ENCODE measurements at regions not wholly inside any gene's neighbourhood (a gene's known extent, or its start where the extent isn't known, plus 50 kb on each side); places are given as distances from the start of the nearest gene placed in this dataset.

DNA sequence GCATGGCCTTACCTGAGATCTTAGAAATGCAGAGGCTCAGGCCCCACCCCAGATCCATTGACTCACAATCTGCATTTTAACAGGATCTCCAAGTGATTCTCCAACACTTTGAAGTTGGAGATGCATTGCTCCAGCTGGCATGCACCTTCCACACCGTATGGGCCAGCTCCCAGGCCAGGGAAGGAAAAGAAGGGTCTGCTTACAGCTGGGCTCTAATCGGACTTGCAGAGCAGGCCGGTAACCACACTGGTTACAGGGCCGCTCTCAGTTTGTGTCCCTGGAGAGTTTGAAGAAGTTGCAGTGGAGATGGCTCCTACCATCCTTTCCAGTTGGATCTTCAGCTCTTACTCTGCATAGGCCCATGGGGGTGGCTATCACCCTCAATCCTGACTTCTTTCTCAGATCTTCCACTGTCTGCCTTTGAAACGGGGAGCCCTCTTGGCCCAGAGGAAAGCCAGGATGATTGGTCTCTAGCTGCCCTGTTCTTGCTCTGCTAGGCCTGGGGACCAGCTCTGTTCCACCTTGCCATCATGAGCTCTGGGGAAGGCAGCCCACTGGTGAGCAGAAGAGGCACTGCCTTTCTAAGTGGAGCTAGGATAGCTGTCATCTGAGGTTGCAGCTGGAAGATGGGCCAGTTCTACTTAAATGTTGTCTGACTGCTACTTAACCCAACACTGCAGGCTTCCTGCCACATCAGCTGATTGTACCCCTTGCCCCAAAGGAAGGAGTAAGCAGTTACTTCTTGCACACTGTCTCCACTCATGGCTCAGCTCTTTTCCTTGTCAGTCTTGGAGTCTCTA, 105.6 kb upstream of the NAV2 start:
- H3K4me3 ChIP-seq (ENCODE audit: severe bottlenecking), result no peak overlapping the region
- TF ChIP-seq, protein P1, sequence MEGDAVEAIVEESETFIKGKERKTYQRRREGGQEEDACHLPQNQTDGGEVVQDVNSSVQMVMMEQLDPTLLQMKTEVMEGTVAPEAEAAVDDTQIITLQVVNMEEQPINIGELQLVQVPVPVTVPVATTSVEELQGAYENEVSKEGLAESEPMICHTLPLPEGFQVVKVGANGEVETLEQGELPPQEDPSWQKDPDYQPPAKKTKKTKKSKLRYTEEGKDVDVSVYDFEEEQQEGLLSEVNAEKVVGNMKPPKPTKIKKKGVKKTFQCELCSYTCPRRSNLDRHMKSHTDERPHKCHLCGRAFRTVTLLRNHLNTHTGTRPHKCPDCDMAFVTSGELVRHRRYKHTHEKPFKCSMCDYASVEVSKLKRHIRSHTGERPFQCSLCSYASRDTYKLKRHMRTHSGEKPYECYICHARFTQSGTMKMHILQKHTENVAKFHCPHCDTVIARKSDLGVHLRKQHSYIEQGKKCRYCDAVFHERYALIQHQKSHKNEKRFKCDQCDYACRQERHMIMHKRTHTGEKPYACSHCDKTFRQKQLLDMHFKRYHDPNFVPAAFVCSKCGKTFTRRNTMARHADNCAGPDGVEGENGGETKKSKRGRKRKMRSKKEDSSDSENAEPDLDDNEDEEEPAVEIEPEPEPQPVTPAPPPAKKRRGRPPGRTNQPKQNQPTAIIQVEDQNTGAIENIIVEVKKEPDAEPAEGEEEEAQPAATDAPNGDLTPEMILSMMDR (IDR thresholded peaks at IDR 0.05; ENCODE audit: poor library complexity, severe bottlenecking), result no peak
- no peak for ATAC-seq (ENCODE audit: low read depth)
- no peak overlapping the region for H3K27ac ChIP-seq (ENCODE audit: poor library complexity, severe bottlenecking)
- H3K27me3 ChIP-seq (ENCODE audit: insufficient read depth, poor library complexity, severe bottlenecking), result no peaks in the 10 kb centered on the region
- no peaks in the 10 kb centered on the region for H3K36me3 ChIP-seq (ENCODE audit: low read depth)
- no peaks in the 10 kb centered on the region for H3K4me1 ChIP-seq (ENCODE audit: insufficient read depth, poor library complexity, severe bottlenecking)
- no peak for DNase-seq (ENCODE audit: low spot score)
- H3K9me3 ChIP-seq (ENCODE audit: severe bottlenecking), result no peaks in the 10 kb centered on the region

DNA sequence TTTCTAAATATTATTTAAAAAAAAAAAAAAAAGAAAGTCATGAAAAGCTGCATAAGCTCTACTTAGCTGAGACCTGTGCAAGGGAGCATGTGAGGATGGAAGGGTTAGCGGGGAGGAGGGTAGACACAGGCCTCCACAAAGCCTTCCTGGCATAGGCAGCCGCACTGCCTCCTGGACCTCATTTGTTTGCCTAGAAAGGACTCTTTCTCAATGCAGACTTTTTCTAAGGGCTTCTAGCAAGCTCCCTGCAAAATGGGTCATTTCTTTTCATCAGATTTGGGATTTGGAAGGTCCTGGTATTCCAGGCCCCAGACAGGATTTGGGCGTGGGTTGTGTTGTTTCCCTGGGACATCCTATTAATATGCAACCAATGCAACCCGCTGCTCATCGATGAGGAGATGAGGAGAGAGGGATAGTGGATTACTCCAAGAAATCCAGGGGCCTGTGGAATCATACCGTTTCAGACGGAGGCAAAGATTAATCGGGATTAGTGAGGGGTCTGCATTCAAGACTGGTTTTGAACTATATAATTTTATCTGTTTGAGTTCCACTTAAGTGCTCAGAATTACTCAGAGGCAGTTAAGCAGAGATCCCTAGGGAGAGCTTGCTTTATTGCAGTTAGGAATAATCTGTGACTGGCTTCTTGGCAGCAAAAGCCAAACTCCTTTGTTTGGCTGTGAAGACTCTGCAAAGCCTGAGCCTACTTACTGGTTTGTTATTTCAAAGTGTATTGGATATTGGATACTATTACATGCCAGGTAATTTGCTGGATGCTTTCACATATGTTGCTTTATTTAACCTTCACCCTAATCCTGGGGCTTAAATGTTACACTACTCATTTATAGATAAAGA, 106.9 kb upstream of the NAV2 start:
- DNase-seq (ENCODE audit: low spot score) (no peak), ATAC-seq (ENCODE audit: low read depth) (no peak)
- Histone ChIP-seq H3K4me1 (ENCODE audit: insufficient read depth, poor library complexity, severe bottlenecking) (no peaks in the 10 kb centered on the region), H3K4me3 (ENCODE audit: severe bottlenecking) (no peak overlapping the region), H3K27ac (ENCODE audit: poor library complexity, severe bottlenecking) (no peak overlapping the region), H3K9me3 (ENCODE audit: severe bottlenecking) (no peaks in the 10 kb centered on the region), H3K36me3 (ENCODE audit: low read depth) (no peaks in the 10 kb centered on the region), H3K27me3 (ENCODE audit: insufficient read depth, poor library complexity, severe bottlenecking) (no peaks in the 10 kb centered on the region)
- TF ChIP-seq, protein P1 (IDR thresholded peaks at IDR 0.05; ENCODE audit: poor library complexity, severe bottlenecking), result no peak

DNA sequence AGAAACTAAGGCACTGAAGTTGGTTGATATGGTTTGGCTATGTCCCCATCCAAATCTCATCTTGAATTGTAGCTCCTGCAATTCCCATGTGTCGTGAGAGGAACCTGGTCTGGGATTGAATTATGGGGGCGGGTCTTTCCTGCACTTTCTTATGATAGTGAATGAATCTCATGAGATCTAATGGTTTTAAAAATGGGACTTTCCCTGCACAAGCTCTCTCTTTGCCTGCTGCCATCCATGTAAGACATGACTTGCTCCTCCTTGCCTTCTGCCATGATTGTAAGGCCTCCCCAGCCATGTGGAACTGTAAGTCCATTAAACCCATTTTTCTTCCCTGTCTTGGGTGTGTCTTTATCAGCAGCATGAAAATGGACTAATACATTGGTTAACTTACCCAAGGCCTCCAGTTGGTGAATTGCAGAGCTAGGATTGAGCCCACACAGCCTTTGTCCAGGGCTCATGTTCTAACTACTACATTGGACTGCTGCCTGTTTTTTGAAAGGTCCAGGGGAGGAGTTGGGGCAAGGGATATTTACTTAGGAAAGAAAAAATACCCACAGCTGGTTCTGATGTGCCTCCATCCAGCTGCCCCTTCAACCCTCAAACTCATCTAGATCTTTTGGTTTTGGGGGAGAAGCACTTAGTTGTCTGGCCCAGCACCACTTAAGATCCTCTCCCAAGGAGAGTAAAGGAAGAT, 107.8 kb upstream of the NAV2 start:
- no peak for ATAC-seq (ENCODE audit: low read depth)

DNA sequence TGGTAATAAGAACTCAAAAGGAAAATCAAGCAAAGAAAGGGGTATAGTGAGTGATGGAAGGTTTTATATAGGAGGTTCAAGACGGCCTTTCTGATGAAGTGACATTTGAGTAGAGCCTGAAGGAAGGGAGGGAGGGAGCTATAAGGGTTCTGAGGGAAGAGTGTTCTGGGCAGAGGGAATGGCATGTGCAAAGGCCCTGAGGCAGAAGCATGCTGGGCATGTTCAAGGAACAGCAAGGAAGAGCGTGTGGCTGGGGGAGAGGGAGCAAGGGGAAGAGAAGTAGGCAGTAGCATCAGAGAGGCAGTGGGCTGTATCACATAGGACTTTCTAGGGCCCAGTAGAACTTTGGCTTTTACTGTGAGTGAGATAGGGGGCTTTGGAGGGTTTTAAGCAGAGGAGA, 108.9 kb upstream of the NAV2 start:
- TF ChIP-seq, protein P1 (IDR thresholded peaks at IDR 0.05; ENCODE audit: poor library complexity, severe bottlenecking), result no peak
- no peak for DNase-seq (ENCODE audit: low spot score)

More for the DNA sequence above, 107.8 kb upstream of the NAV2 start:
- H3K4me1 ChIP-seq (ENCODE audit: insufficient read depth, poor library complexity, severe bottlenecking), result no peaks in the 10 kb centered on the region
- no peak overlapping the region for H3K4me3 ChIP-seq (ENCODE audit: severe bottlenecking)
- no peak for DNase-seq (ENCODE audit: low spot score)
- H3K27me3 ChIP-seq (ENCODE audit: insufficient read depth, poor library complexity, severe bottlenecking), result no peaks in the 10 kb centered on the region
- no peak overlapping the region for H3K27ac ChIP-seq (ENCODE audit: poor library complexity, severe bottlenecking)
- TF ChIP-seq, protein P1 (IDR thresholded peaks at IDR 0.05; ENCODE audit: poor library complexity, severe bottlenecking), result no peak
- no peaks in the 10 kb centered on the region for H3K9me3 ChIP-seq (ENCODE audit: severe bottlenecking)
- no peaks in the 10 kb centered on the region for H3K36me3 ChIP-seq (ENCODE audit: low read depth)

More for the DNA sequence above, 108.9 kb upstream of the NAV2 start:
- Histone ChIP-seq H3K4me3 (ENCODE audit: severe bottlenecking) (no peak overlapping the region), H3K27me3 (ENCODE audit: insufficient read depth, poor library complexity, severe bottlenecking) (no peaks in the 10 kb centered on the region), H3K36me3 (ENCODE audit: low read depth) (no peaks in the 10 kb centered on the region), H3K9me3 (ENCODE audit: severe bottlenecking) (no peaks in the 10 kb centered on the region), H3K4me1 (ENCODE audit: insufficient read depth, poor library complexity, severe bottlenecking) (no peaks in the 10 kb centered on the region), H3K27ac (ENCODE audit: poor library complexity, severe bottlenecking) (no peak overlapping the region)
- ATAC-seq (ENCODE audit: low read depth), result no peak

Measured in RWPE2 (cell line).